ENCODE measurements at regions not wholly inside any gene's neighbourhood (a gene's known extent, or its start where the extent isn't known, plus 50 kb on each side); places are given as distances from the start of the nearest gene placed in this dataset.
"Not testable (repeated sequence)": the region's sequence is repeated elsewhere in the genome, so short reads cannot be mapped to it uniquely, and the experiment has no call there.

GRCh38 chr3:187536185-187536584, 134.0 kb downstream of the SST start:
- DNase-seq: no peak

- DNase-seq: no peak
Measured at GRCh38 chr3:187533797-187534196, 136.4 kb downstream of the SST start.

GRCh38 chr3:187531831-187532230, 138.4 kb downstream of the SST start:
- DNase-seq: no peak

GRCh38 chr3:187522890-187523289, 147.3 kb downstream of the SST start:
- DNase-seq: no peak

DNA sequence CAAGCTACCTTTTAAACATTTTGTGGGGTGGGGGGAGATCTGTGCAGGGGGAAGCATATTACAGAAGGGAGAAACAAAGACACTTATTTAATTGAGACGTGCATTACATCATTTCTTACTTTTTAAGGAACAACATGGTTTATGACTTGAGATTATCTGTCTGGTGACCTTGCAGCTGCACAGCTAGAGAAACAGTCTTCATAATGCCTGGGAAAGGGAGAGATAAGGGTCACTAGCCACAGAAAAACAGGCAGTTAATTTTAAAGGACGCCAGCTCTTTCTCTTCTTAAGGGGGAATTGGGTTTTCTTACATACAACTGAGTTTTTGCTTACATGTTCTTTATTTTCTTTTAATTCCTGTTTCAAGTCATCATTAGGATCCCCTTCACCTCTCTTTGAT, 147.9 kb downstream of the SST start:
- no peak for DNase-seq

DNA sequence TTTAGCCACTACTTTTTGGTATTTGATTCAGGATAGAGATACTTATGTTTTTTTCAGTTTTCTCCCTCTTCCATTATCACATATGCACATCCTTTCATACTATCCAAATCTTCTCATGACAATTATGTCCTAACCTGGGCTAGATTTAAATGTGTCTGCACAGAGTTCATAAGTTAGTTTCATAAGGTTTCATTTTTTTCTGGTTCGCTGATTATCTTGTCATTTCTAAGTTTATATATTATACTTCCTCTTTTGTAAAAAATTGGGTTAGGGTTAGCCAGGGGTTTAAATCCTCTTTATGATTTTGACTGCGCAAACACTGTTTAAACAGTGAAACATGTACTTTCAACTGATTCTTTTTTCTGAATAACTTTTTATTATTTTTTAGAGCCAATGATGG, 148.6 kb downstream of the SST start:
- no peak for DNase-seq

GRCh38 chr3:187520027-187520945, 149.9 kb downstream of the SST start:
- DNase-seq: peak; percentile 29

- peak; percentile 87 for DNase-seq
Measured at GRCh38 chr3:187519428-187519890, 150.7 kb downstream of the SST start.

DNA sequence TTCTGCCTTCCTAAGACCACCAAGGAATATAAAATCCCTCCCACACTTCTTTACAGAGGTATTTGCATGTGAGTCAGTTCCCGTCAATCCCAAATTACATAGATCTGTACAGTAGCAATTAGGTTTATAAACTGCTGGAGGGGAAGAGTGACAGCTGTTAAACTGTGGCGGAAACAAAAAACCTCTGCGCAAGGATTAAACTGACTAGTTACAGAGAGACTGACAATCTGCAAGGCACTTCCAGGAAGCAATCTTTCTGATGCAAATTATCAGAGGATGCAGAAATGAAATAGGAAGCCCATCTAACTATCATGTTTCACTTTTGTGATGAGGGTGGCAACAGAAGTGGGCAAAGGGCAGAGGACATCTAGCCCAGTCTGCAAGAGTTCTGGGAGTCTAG, 150.4 kb downstream of the RTP4 start:
- DNase-seq: no peak

DNA sequence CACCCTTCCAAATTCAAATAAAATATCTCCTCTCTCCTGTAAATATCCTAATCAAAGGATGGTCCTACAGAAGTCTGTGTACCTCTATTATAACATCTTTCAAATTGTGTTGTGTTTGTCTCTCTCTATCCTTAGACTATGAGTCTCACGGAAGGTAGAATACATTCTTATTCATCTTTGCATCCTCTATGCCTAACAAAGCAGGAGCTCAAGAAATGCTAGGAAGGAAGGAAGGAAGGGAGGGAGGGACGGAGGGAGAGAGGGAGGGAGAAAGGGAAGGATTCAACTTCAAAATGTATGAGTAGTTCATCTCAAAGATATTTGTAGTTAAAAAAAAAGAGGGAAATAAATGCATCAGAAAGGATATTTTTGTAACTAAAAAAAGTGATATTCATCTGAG, 150.0 kb downstream of the RTP4 start:
- DNase-seq: no peak

DNA sequence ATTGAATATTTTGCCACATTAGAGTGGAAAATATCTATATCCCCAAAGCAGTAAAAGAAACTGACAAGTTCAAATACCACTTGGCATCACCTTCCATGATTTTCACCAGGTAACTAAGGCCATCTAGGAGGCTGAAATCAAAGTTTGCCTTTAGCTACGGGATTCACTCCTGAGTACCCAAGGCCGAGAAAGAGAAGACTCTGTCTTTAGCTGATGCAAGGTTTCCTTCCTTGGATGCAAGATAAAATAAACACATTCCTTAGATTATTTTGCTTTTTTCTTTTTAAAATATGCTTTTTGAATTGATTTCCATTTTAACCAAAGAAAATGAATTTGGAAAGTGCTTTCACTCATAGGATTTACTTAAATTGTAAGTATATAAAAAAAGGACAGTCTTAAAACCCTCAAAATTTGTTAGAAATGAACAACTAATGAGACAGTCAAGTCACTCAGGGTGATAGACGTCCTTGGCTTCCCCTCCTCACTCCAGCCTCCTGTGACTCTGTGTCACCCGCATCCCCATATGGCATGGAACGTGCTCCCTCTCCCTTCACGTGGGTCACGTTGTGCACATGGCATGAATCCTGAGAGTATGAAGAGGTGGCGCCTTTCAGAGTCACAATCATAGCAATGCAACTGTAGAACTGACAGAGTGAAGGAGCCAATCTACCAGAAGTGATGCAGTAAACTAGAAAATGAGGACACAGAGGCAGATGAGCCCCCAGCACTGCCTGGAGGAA, 148.4 kb downstream of the RTP4 start:
- no peak for DNase-seq

DNA sequence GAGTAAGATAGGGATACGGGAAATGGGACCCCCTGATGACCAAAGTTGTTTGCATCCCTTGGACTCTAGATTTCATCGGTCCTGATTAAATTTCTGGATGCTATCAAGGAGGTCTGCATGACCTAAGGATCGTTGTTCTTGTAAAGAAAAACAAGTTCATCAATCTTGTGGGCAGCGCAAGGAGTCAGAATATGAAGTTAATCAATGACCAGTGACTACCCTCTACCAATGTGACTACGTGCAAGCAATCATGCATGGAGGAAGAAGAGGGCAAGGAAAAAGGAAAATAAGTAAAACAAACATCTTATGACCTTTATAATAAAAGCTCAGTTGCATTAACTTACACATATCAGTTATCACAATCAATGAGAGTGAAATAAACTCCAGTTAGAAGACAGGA, 139.7 kb downstream of the RTP4 start:
- DNase-seq: no peak

- no peak for DNase-seq
Measured at GRCh38 chr3:187507266-187507665, 139.1 kb downstream of the RTP4 start.

GRCh38 chr3:187504435-187504834, 136.2 kb downstream of the RTP4 start:
- no peak for DNase-seq

DNA sequence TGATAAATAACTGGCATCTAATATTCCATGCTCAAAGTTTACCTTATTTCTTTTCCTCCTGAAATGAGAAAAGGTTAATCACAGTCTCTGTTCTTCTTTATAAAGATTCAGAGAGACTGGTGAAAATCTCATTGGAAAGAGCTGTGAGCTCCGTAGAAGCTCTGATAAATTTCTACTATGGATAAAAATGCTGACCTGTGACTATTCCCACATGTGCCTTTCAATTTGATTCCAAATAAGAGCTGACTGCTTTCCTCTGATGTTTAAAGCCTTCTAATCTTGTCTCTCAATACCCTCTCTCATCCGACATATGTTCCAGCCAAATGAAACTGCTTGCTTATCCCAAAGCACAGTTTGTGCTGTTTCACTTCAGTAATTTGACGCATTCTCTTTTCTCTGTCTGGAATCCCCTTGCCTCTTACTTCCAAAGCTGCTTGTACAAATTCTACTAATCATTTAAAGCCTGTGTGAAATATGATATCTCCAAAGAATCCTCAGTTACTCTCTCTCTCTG, 130.1 kb downstream of the RTP4 start:
- no peak for DNase-seq

- DNase-seq: no peak
Measured at GRCh38 chr3:187497052-187497451, 128.9 kb downstream of the RTP4 start.

DNA sequence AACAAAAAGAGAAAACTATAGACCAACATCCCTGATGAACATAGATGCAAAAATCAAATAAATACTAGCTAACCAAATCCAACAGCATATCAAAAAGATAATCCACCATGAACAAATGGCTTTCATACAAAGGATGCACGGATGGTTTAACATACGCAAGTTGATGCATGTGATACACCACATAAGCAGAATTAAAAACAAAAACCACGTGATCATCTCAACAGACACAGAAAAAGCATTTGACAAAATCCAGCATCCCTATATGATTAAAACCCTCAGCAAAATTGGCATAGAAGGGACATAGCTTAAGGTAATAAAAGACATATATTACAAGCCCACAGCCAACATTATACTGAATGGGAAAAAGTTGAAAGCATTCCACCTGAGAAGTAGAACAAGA, 125.9 kb downstream of the RTP4 start:
- not testable (repeated sequence) for DNase-seq

DNA sequence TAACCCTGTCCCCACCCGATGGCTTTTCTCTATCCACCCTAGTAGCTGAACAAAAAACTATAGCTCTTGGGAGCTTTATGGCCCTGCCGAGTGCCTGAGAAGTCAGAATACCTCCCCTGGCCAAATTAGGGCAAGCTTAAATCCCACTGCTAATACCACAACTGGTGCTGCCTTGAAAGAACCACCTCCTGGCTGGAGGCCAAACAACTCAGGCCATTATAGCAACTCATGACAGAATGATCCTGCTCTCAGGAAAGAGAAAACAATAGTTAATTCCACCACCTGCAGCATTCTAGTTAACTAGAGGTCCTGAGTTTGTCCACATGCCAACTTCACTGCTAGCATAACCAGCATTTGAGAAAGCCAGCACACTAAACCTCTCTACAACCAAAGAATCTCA, 123.2 kb downstream of the RTP4 start:
- DNase-seq: no peak

- no peak for DNase-seq
Measured at GRCh38 chr3:187490366-187490765, 122.2 kb downstream of the RTP4 start.

- DNase-seq: no peak
Measured at GRCh38 chr3:187484547-187485295, 116.5 kb downstream of the RTP4 start.

GRCh38 chr3:187481426-187481825, 113.2 kb downstream of the RTP4 start:
- DNase-seq: no peak

- DNase-seq: not testable (repeated sequence)
Measured at GRCh38 chr3:187475613-187476012, 107.4 kb downstream of the RTP4 start.

GRCh38 chr3:187473778-187474406, 105.7 kb downstream of the RTP4 start:
- peak; percentile 14 for DNase-seq

All from fibroblast of skin of right biceps (primary cell).